ENCODE measurements at regions not wholly inside any gene's neighbourhood (a gene's known extent, or its start where the extent isn't known, plus 50 kb on each side); places are given as distances from the start of the nearest gene placed in this dataset.

DNA sequence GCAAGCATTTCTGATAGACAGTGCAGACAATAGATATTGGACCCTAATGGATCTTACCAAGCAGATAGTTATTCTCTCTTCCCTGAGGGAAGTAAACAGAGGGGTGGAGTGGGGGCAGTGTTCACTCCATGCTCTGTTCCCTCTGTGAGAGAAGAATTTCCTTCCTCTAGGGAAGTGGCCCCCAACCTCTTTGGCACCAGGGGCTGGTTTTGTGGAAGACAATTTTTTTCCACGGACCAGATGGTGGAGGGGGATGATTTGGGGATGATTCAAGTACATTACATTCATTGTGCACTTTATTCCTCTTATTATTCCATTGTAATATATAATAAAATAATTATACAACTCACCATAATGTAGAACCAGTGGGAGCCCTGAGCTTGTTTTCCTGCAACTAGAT lies 459.9 kb downstream of the ADGRL2 start:
- TF ChIP-seq, protein P1, sequence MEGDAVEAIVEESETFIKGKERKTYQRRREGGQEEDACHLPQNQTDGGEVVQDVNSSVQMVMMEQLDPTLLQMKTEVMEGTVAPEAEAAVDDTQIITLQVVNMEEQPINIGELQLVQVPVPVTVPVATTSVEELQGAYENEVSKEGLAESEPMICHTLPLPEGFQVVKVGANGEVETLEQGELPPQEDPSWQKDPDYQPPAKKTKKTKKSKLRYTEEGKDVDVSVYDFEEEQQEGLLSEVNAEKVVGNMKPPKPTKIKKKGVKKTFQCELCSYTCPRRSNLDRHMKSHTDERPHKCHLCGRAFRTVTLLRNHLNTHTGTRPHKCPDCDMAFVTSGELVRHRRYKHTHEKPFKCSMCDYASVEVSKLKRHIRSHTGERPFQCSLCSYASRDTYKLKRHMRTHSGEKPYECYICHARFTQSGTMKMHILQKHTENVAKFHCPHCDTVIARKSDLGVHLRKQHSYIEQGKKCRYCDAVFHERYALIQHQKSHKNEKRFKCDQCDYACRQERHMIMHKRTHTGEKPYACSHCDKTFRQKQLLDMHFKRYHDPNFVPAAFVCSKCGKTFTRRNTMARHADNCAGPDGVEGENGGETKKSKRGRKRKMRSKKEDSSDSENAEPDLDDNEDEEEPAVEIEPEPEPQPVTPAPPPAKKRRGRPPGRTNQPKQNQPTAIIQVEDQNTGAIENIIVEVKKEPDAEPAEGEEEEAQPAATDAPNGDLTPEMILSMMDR (IDR thresholded peaks at IDR 0.05) = no peak
- Mint-ChIP-seq H3K27me3 (no peaks in the 10 kb centered on the region), H3K4me1 (ENCODE audit: low read depth) (no peaks in the 10 kb centered on the region), H3K36me3 (ENCODE audit: low read depth) (no peaks in the 10 kb centered on the region), H3K4me3 (no peak overlapping the region), H3K9me3 (no peaks in the 10 kb centered on the region), H3K27ac (no peak overlapping the region)
- H3K9me3 ChIP-seq (ENCODE audit: control insufficient read depth in 1 of 2, insufficient read depth in 1 of 2, low read length in 2 of 2) = no peaks in the 10 kb centered on the region
- DNase-seq (no peak), ATAC-seq (ENCODE audit: poor library complexity) (no peak)
- no peaks in the 10 kb centered on the region for H3K36me3 ChIP-seq (ENCODE audit: insufficient read depth, low read length)
- no peaks in the 10 kb centered on the region for H3K27me3 ChIP-seq (ENCODE audit: control insufficient read depth in 1 of 2, insufficient read depth in 2 of 2, low read length in 2 of 2)
- H3K4me3 ChIP-seq (ENCODE audit: low read length) = no peak overlapping the region
- POLR2A ChIA-PET = no interaction called here
- intact Hi-C loops (cut with DNase I, micrococcal nuclease) = no loop called here
- H3K27ac ChIP-seq (ENCODE audit: low read depth in 1 of 2, low read length in 2 of 2) = no peak overlapping the region
- no peaks in the 10 kb centered on the region for H3K4me1 ChIP-seq (ENCODE audit: insufficient read depth, low read length)
- CTCF ChIA-PET = interaction anchor here (0.8 kb wide), 1 partner anchor 10 kb away, joined by 3 read pairs; no protein-coding TSS in a partner anchor

DNA sequence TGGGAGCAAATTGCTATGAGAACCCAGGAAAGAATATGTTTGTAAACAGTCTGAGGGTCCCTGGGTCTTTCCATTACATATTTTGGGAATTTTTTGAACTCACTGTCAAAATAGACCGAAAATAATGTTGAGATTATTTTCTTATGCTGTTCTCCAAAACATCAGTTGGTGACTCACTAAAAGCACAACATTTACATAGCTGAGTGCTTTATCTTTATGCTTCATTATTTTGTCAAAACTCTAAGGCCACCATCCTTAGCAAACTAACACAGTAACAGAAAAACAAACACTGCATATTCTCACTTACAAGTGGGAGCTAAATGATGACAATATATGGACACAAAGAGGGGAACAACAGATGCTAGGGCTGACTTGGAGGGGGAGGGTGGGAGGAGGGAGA lies 459.3 kb downstream of the ADGRL2 start:
- intact Hi-C loops (cut with DNase I, micrococcal nuclease) = no loop called here
- H3K9me3 ChIP-seq (ENCODE audit: control insufficient read depth in 1 of 2, insufficient read depth in 1 of 2, low read length in 2 of 2) = no peaks in the 10 kb centered on the region
- H3K36me3 ChIP-seq (ENCODE audit: insufficient read depth, low read length) = no peaks in the 10 kb centered on the region
- H3K36me3 Mint-ChIP-seq (ENCODE audit: low read depth) = no peaks in the 10 kb centered on the region
- ChIA-PET CTCF (no interaction called here), POLR2A (no interaction called here)
- TF ChIP-seq, protein P1 (IDR thresholded peaks at IDR 0.05) = no peak
- no peaks in the 10 kb centered on the region for H3K27me3 ChIP-seq (ENCODE audit: control insufficient read depth in 1 of 2, insufficient read depth in 2 of 2, low read length in 2 of 2)
- H3K27ac ChIP-seq (ENCODE audit: low read depth in 1 of 2, low read length in 2 of 2) = no peak overlapping the region
- H3K9me3 Mint-ChIP-seq = no peaks in the 10 kb centered on the region
- H3K4me1 ChIP-seq (ENCODE audit: insufficient read depth, low read length) = no peaks in the 10 kb centered on the region
- H3K4me3 ChIP-seq (ENCODE audit: low read length) = no peak overlapping the region
- H3K27me3 Mint-ChIP-seq = no peaks in the 10 kb centered on the region
- no peaks in the 10 kb centered on the region for H3K4me1 Mint-ChIP-seq (ENCODE audit: low read depth)
- DNase-seq (no peak), ATAC-seq (ENCODE audit: poor library complexity) (no peak)
- H3K27ac Mint-ChIP-seq = no peak overlapping the region
- no peak overlapping the region for H3K4me3 Mint-ChIP-seq

DNA sequence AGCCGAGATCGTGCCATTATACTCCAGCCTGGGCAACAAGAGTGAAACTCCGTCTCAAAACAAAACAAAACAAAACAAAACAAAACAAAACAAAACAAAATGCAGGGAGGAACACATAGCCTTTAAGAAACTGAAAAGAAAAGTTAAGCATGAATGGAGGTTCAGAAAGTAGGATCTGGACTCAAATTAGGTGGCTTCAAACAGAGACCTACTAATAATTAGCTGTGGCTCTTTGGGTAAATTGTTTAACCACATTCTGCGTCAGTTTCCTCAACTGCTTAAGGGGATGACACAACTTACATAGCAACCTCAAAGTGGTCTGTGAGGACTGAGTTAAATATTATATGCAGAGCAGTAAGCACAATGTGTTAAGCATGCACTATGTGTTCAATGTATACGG lies 458.2 kb downstream of the ADGRL2 start:
- Histone ChIP-seq H3K27ac (ENCODE audit: low read depth in 1 of 2, low read length in 2 of 2) (no peak overlapping the region), H3K36me3 (ENCODE audit: insufficient read depth, low read length) (no peaks in the 10 kb centered on the region), H3K4me1 (ENCODE audit: insufficient read depth, low read length) (no peaks in the 10 kb centered on the region), H3K27me3 (ENCODE audit: control insufficient read depth in 1 of 2, insufficient read depth in 2 of 2, low read length in 2 of 2) (no peaks in the 10 kb centered on the region), H3K9me3 (ENCODE audit: control insufficient read depth in 1 of 2, insufficient read depth in 1 of 2, low read length in 2 of 2) (no peaks in the 10 kb centered on the region), H3K4me3 (ENCODE audit: low read length) (no peak overlapping the region)
- Mint-ChIP-seq H3K4me3 (no peak overlapping the region), H3K4me1 (ENCODE audit: low read depth) (no peaks in the 10 kb centered on the region), H3K36me3 (ENCODE audit: low read depth) (no peaks in the 10 kb centered on the region), H3K9me3 (no peaks in the 10 kb centered on the region), H3K27me3 (no peaks in the 10 kb centered on the region), H3K27ac (no peak overlapping the region)
- DNase-seq = no peak
- TF ChIP-seq, protein P1 (IDR thresholded peaks at IDR 0.05) = no peak
- no peak for ATAC-seq (ENCODE audit: poor library complexity)
- ChIA-PET CTCF (no interaction called here), POLR2A (no interaction called here)
- intact Hi-C loops (cut with DNase I, micrococcal nuclease) = no loop called here
